Stimulated activated naive B cell treated with anti-CD40 and anti-IgM and Interleukin-4, amounts not matched to agents 10 μg/mL and 1 μg/mL and 100 μg/mL, for 72 hours (primary cell): ENCODE measurements at regions not wholly inside any gene's neighbourhood (a gene's known extent, or its start where the extent isn't known, plus 50 kb on each side); places are given as distances from the start of the nearest gene placed in this dataset.

Experiments
- ATAC-seq, 2 donors: fragments of 150-1000 bp; cut with Tn5 transposase; replicated peaks; 2 replicates each; pipeline ENCODE4 v1.10.0; 2021; ENCODE audit warnings: moderate library complexity in 1 of 2
- DNase-seq: peaks from one replicate; pipeline ENCODE4 v3.0.0; 2021
- H3K27ac Mint-ChIP-seq: one replicate; pipeline ENCODE4 v1.8.0; 2022; ENCODE audit warnings: mild to moderate bottlenecking, mixed read lengths
- H3K27me3 Mint-ChIP-seq, 2 donors: one replicate each; pipeline ENCODE4 v1.8.0; 2022; ENCODE audit warnings: mixed read lengths in 2 of 2
- H3K36me3 Mint-ChIP-seq, 2 donors: one replicate each; pipeline ENCODE4 v1.8.0; 2022; ENCODE audit warnings: mixed read lengths in 2 of 2, mild to moderate bottlenecking in 1 of 2
- H3K4me1 Mint-ChIP-seq, 2 donors: one replicate each; pipeline ENCODE4 v1.8.0; 2022; ENCODE audit warnings: mixed read lengths in 2 of 2, mild to moderate bottlenecking in 1 of 2
- H3K4me3 Mint-ChIP-seq, 2 donors: one replicate each; pipeline ENCODE4 v1.8.0; 2022; ENCODE audit warnings: mild to moderate bottlenecking in 2 of 2, mixed read lengths in 2 of 2, moderate library complexity in 1 of 2
- H3K9me3 Mint-ChIP-seq, 2 donors: one replicate each; pipeline ENCODE4 v1.8.0; 2022; ENCODE audit warnings: mixed read lengths in 2 of 2, mild to moderate bottlenecking in 1 of 2

DNA sequence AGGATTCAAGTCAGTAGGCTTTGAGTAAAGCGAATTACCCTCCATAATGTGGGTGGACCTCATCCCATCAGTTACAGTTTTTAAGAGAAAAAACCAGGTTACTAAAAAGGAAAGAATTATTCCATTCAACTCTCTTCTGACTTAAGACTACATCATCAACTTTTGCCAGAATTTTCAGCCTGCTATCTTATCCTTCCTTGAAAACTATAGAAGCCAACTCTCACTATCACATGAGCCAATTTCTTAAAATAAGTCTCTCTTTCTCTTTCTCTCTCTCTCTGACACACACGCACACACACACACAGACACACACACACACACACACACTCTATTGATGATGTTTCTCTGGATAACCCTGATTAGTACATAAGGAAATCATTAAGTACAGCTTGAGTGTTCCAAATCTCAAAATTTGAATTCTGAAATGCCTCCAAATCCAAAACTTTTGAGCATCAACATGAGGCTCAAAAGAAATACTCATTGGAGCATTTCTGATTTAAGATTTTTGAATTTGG lies 217.0 kb upstream of the PRR20A start:
- H3K9me3 Mint-ChIP-seq: peaks cover 7 to 13% of the 10 kb centered on the region in 2 donors
- H3K27ac Mint-ChIP-seq: no peak overlapping the region
- H3K27me3 Mint-ChIP-seq: no peaks in the 10 kb centered on the region
- no peaks in the 10 kb centered on the region for H3K36me3 Mint-ChIP-seq
- H3K4me3 Mint-ChIP-seq: no peak overlapping the region
- ATAC-seq: no peak
- no peak for DNase-seq
- H3K4me1 Mint-ChIP-seq: no peaks in the 10 kb centered on the region

DNA sequence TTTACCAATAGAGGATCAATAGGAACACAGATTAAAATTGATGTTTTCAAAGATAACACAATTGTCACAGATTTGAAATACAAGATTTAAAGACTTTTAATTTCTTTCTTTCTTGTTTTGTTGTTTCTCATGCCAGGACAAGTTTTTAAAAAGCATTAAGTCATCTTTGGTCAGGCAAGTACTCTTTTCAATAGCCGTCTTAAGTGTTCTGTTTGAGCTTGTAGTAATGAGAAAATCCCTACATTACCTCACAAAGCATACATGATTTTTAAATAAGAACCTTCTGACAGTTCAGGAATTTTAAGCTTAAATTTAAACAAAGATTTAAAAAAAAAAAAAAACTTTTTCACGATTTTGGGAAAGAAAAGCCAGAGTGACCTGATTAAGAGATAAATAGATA lies 216.3 kb upstream of the PRR20A start:
- Mint-ChIP-seq H3K27ac (no peak overlapping the region), H3K9me3 (peaks cover 7 to 13% of the 10 kb centered on the region in 2 donors), H3K36me3 (no peaks in the 10 kb centered on the region), H3K4me3 (no peak overlapping the region), H3K27me3 (no peaks in the 10 kb centered on the region), H3K4me1 (no peaks in the 10 kb centered on the region)
- ATAC-seq (no peak), DNase-seq (no peak)

DNA sequence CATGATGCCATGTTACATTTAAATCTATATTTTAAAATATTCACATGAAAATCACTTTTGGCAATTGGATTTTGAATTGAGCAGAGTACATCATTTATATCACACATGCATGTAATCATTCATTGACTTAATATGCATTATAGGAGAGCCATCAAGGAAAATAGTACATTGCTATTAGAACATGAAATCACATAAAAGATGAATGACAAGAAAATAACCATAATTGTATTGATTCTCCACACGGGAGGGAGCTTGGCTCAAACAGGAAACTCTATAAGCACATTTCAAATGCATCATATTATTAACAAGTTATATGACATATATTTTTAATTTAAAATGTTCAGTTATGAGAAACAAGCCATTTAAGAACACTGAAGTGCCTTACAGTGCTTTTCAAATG lies 208.6 kb upstream of the PRR20A start:
- Mint-ChIP-seq H3K4me3 (no peak overlapping the region), H3K27ac (no peak overlapping the region), H3K36me3 (no peaks in the 10 kb centered on the region), H3K4me1 (no peaks in the 10 kb centered on the region), H3K9me3 (peaks cover 5 to 8% of the 10 kb centered on the region in 2 donors), H3K27me3 (no peaks in the 10 kb centered on the region)
- DNase-seq (no peak), ATAC-seq (no peak)

DNA sequence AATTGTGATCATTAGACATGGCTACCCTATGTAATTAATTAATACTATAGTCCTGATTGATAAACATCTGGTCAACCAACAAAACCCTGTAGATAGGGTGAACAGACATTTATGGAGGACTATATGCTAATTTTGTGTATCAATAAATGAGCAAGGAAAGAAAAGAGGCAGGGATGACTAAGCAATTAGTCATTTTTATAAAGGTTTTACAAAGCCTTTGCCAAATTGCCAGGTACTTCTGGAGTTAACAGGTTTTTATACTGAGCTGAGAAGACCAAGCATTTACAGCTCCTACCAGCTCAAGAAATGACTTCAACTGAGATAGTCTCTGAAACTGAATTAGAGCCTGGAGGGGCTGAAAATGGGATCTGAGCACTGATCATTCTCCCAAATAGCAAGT lies 186.8 kb upstream of the PRR20A start:
- ATAC-seq (no peak), DNase-seq (no peak)
- H3K9me3 Mint-ChIP-seq: no peaks in the 10 kb centered on the region
- H3K4me3 Mint-ChIP-seq: no peak overlapping the region
- no peaks in the 10 kb centered on the region for H3K27me3 Mint-ChIP-seq
- H3K36me3 Mint-ChIP-seq: no peaks in the 10 kb centered on the region
- H3K27ac Mint-ChIP-seq: no peak overlapping the region
- no peaks in the 10 kb centered on the region for H3K4me1 Mint-ChIP-seq

DNA sequence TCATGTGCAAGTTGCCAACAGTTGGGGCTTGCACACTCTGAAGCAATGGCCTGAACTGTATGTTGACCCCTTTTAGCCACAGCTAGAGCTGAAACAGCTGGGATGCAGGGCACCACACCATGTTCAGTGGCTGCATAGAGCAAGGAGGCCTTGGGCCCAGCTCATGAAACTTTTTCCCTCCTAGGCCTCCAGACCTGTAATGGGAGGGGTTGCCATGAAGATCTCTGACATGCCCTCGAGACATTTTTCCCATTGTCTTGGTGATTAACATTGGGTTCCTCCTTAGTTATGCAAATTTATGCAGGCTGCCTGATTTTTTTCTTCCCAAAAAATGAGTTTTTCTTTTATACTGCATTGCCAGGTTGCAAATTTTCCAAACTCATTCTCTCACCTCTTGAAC lies 165.1 kb upstream of the PRR20A start:
- H3K27me3 Mint-ChIP-seq: no peaks in the 10 kb centered on the region
- no peak overlapping the region for H3K27ac Mint-ChIP-seq
- no peak overlapping the region for H3K4me3 Mint-ChIP-seq
- no peak for ATAC-seq
- no peak for DNase-seq
- H3K36me3 Mint-ChIP-seq: no peaks in the 10 kb centered on the region
- peaks cover 4 to 6% of the 10 kb centered on the region in 2 donors for H3K9me3 Mint-ChIP-seq
- H3K4me1 Mint-ChIP-seq: no peaks in the 10 kb centered on the region

DNA sequence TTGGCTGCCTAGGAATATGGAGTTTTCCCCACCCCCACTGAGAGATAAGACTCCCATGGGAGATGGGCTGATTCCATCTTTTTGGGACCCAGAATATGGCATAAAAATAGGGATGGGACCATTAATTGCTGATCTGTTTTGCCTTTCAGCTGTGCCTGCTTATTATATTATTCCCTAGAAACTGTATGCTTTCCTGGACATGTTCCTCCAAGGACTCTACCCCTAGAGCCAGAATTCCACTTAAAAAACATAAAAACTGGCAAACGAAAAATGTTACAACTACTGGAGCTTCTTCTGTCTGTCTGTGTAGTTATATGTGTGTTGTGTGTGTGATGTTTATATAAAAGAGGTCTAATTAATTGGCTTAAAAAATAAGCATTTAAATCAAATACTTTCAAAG lies 159.9 kb upstream of the PRR20A start:
- Mint-ChIP-seq H3K9me3 (peaks cover 4 to 12% of the 10 kb centered on the region in 2 donors), H3K27ac (no peak overlapping the region), H3K4me3 (no peak overlapping the region), H3K36me3 (no peaks in the 10 kb centered on the region), H3K27me3 (no peaks in the 10 kb centered on the region), H3K4me1 (no peaks in the 10 kb centered on the region)
- ATAC-seq (no peak), DNase-seq (no peak)

DNA sequence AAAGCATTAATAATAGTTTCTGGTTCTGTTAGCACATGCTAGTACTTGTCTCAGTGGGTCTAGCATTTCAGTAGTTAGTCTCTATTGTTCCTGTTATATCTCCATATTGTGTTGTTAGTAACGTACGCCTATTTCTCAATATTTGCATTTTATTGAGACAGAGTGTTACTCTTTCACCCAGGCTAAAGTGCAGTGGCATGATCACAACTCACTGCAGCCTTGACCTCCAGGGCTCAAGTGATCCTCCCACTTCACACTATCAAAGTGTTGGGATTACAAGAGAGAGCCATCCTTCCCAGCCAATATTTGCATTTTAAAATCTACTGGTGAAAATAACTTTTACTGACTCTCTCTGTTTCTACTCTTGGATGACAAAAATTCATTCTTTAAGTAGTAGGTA lies 154.6 kb upstream of the PRR20A start:
- DNase-seq (no peak), ATAC-seq (no peak)
- Mint-ChIP-seq H3K27ac (no peak overlapping the region), H3K9me3 (peaks cover 8 to 9% of the 10 kb centered on the region in 2 donors), H3K4me3 (no peak overlapping the region), H3K36me3 (no peaks in the 10 kb centered on the region), H3K27me3 (no peaks in the 10 kb centered on the region), H3K4me1 (no peaks in the 10 kb centered on the region)

DNA sequence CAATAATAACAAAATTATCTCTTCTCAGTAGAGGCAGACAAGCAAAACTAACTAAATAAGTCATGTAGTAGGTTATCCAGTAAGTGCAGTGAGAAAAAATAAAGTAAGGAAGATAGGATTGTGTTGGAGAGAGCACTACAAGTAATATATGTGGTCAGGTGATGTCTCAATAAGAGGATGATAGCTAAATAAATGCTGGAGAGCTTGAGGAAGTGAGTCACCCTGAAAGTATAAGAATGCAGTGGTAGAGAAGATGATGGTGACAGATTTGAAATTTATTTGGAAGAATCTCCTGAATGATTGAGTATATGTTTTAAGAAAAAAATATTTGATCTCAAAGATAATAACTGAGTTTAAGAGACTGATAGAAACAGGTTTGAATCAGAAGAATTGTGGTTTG lies 152.2 kb upstream of the PRR20A start:
- H3K27ac Mint-ChIP-seq: no peak overlapping the region
- no peaks in the 10 kb centered on the region for H3K4me1 Mint-ChIP-seq
- no peak overlapping the region for H3K4me3 Mint-ChIP-seq
- ATAC-seq (no peak), DNase-seq (no peak)
- H3K36me3 Mint-ChIP-seq: no peaks in the 10 kb centered on the region
- H3K9me3 Mint-ChIP-seq: peaks cover 6 to 8% of the 10 kb centered on the region in 2 donors
- H3K27me3 Mint-ChIP-seq: no peaks in the 10 kb centered on the region

DNA sequence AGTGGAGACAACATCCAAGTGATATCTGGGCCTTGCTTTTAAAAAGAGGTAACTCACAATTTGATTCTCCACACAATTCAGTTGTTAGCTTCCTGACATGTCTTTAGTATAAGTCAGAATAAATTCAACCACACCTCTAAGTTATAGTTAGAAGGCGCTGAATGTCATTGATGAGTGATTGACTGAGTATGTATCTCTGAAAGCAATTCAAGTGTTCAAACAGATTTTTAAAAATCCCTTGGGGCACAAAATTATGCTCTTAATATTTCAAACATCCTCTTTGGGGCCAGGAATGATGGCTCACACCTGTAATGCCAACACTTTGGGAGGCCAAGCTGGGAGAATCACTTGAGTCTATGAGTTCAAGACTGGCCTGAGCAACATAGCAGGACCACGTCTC lies 137.0 kb upstream of the PRR20A start:
- no peak overlapping the region for H3K27ac Mint-ChIP-seq
- no peaks in the 10 kb centered on the region for H3K27me3 Mint-ChIP-seq
- no peak for ATAC-seq
- no peak for DNase-seq
- H3K4me1 Mint-ChIP-seq: no peaks in the 10 kb centered on the region
- H3K36me3 Mint-ChIP-seq: no peaks in the 10 kb centered on the region
- peaks cover 3 to 6% of the 10 kb centered on the region in 2 donors for H3K9me3 Mint-ChIP-seq
- no peak overlapping the region for H3K4me3 Mint-ChIP-seq

DNA sequence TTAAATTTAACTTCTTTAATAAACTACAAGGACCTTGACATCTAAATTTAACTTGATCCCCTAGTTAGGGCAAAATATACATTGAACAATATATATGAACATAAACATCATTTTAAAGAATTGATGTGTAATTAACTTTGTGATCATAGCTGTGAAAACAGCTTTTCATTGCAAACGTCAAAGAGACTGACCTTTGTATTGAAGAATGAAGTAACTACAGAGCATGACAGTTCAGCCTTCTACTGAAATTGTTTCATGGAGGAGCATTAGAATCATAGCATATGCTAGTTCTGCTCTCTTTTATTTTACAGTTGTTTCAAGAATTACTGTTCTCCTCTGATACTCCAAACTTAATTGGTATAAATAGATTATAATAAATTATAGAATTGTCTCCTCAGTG lies 123.4 kb upstream of the PRR20A start:
- no peaks in the 10 kb centered on the region for H3K4me1 Mint-ChIP-seq
- no peaks in the 10 kb centered on the region for H3K27me3 Mint-ChIP-seq
- H3K36me3 Mint-ChIP-seq: no peaks in the 10 kb centered on the region
- no peak overlapping the region for H3K27ac Mint-ChIP-seq
- H3K4me3 Mint-ChIP-seq: no peak overlapping the region
- H3K9me3 Mint-ChIP-seq: peaks cover 6 to 7% of the 10 kb centered on the region in 2 donors
- DNase-seq (no peak), ATAC-seq (no peak)

DNA sequence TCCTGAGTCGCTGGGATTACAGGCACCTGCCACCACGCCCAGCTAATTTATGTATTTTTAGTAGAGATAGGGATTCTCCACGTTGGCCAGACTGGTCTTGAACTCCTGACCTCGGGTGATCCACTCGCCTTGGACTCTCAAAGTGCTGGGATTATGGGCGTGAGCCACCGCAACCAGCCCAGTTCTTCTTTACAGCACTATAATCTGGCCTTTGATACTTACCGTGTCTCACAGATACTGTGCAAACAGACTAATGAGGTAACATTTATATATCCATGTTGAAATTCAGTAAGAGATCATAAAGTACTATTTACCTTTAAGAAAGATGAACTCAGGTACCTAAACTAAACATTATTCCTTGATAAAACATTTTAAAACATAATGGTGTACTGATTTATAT lies 121.8 kb upstream of the PRR20A start:
- no peak for DNase-seq
- ATAC-seq: no peak
- Mint-ChIP-seq H3K36me3 (no peaks in the 10 kb centered on the region), H3K4me3 (no peak overlapping the region), H3K4me1 (no peaks in the 10 kb centered on the region), H3K27me3 (no peaks in the 10 kb centered on the region), H3K27ac (no peak overlapping the region), H3K9me3 (peaks cover 10 to 12% of the 10 kb centered on the region in 2 donors)

DNA sequence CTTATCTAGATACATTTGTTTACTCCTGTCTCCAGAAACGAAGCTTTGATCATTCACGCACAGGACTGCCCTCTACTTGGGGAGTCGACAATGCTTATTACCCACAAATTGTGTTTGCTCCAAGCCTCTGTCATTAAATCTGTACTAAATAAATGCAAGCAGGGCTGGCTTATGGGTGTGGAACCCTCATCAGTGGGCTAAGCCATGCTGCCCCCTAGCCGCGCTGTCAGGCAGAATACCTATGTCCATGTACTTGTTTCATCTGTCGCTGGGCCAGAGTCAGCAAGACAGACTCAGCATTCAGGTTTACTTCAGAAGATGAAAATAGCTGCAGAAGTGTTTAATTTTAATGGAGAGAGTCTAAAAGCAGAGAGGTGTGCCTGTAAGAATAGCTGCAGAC lies 110.0 kb upstream of the PRR20A start:
- Mint-ChIP-seq H3K36me3 (no peaks in the 10 kb centered on the region), H3K9me3 (peaks cover 7 to 8% of the 10 kb centered on the region in 2 donors), H3K4me1 (no peaks in the 10 kb centered on the region), H3K27me3 (no peaks in the 10 kb centered on the region), H3K4me3 (no peak overlapping the region), H3K27ac (no peak overlapping the region)
- DNase-seq (no peak), ATAC-seq (no peak)

DNA sequence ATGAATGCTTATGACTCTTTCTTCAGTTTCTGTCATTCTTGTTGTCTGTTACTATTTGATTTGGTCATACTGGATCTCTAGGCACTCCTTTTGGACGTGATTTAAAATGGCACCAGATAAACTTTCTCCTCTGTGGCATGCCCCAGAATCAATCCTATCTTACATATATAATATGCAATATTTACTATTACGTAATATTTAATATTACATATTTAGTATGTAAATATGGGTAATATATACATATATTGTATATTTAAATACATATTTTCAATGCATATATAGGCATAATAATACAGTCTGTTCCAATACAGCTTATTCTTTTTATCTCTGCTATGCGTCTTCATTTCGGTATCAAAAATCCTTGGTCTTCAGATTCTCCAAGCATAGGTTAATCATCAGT lies 104.4 kb upstream of the PRR20A start:
- H3K27me3 Mint-ChIP-seq: no peaks in the 10 kb centered on the region
- no peaks in the 10 kb centered on the region for H3K36me3 Mint-ChIP-seq
- no peaks in the 10 kb centered on the region for H3K4me1 Mint-ChIP-seq
- H3K4me3 Mint-ChIP-seq: no peak overlapping the region
- ATAC-seq (no peak), DNase-seq (no peak)
- H3K27ac Mint-ChIP-seq: no peak overlapping the region
- peaks cover 4 to 6% of the 10 kb centered on the region in 2 donors for H3K9me3 Mint-ChIP-seq

DNA sequence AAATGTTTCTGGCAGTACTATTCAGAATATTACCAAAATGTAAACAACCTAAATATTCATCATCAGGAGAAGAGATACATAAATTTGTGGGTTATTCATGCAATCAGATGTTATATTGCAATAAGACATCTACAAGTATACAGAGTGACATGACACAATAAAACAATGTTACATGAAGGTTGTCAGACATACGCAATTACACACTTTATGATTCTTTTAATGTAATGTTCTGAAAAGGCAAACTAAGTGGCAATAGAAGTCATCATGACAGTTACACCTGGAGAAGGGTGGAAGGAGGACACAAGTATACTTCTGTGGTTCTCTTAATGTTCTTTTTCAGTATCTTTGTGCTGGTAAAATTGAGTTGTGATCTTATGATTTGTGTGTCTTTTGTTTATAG lies 95.8 kb upstream of the PRR20A start:
- no peak overlapping the region for H3K4me3 Mint-ChIP-seq
- H3K27me3 Mint-ChIP-seq: no peaks in the 10 kb centered on the region
- H3K9me3 Mint-ChIP-seq: peaks cover 10 to 14% of the 10 kb centered on the region in 2 donors
- H3K4me1 Mint-ChIP-seq: no peaks in the 10 kb centered on the region
- DNase-seq (no peak), ATAC-seq (no peak)
- H3K27ac Mint-ChIP-seq: no peak overlapping the region
- H3K36me3 Mint-ChIP-seq: no peaks in the 10 kb centered on the region

DNA sequence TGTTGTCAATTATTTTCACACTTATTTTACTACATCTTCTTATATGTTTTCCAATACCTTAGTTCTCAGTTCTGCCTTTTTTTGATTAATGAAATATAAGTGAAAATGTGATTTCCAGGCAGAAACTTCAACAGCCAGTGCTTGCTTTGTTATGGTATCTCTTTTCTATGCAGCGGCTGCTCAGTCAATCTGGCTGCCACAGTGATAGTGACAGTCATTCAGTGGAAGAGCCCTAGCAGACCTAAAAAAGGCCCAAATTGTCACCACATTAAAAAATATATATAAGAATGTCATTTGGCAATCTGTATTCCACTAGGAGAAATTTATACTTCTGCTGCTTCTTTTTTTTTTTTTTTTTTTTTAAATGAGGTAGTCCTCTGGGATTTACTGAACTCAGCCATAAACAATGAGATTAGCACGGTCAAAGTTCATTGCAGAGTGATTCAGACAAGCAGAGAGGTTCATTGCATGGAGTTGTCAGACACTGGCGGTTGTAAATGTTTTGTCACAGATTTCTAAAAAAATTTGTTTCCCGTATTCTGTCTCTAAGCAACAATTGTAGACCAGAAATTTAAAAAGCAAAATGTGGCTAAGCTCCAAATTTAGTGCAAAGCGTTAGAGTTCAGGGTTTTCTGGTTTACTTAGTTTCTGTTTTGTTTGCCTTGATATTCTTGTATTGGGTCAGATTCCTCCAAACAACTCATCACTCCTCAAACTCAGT lies 94.7 kb upstream of the PRR20A start:
- Mint-ChIP-seq H3K27me3 (no peaks in the 10 kb centered on the region), H3K27ac (no peak overlapping the region), H3K4me3 (no peak overlapping the region), H3K4me1 (no peaks in the 10 kb centered on the region), H3K36me3 (no peaks in the 10 kb centered on the region), H3K9me3 (peaks cover 13 to 16% of the 10 kb centered on the region in 2 donors)
- DNase-seq (no peak), ATAC-seq (no peak)
